ENCODE measurements at regions not wholly inside any gene's neighbourhood (a gene's known extent, or its start where the extent isn't known, plus 50 kb on each side); places are given as distances from the start of the nearest gene placed in this dataset.
A peak's percentile ranks its signal among the peaks of the same experiment; 100 is the strongest.

- ATAC-seq (no peak), DNase-seq (no peak)
- TF ChIP-seq, protein P1, sequence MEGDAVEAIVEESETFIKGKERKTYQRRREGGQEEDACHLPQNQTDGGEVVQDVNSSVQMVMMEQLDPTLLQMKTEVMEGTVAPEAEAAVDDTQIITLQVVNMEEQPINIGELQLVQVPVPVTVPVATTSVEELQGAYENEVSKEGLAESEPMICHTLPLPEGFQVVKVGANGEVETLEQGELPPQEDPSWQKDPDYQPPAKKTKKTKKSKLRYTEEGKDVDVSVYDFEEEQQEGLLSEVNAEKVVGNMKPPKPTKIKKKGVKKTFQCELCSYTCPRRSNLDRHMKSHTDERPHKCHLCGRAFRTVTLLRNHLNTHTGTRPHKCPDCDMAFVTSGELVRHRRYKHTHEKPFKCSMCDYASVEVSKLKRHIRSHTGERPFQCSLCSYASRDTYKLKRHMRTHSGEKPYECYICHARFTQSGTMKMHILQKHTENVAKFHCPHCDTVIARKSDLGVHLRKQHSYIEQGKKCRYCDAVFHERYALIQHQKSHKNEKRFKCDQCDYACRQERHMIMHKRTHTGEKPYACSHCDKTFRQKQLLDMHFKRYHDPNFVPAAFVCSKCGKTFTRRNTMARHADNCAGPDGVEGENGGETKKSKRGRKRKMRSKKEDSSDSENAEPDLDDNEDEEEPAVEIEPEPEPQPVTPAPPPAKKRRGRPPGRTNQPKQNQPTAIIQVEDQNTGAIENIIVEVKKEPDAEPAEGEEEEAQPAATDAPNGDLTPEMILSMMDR (IDR thresholded peaks at IDR 0.05) = no peak
- Histone ChIP-seq H3K36me3 (ENCODE audit: low read depth) (no peaks in the 10 kb centered on the region), H3K4me3 (no peak overlapping the region), H3K9me3 (peaks cover 5% of the 10 kb centered on the region), H3K4me1 (ENCODE audit: low read depth) (no peaks in the 10 kb centered on the region)
- intact Hi-C loops (cut with DNase I, micrococcal nuclease) = no loop called here
Observed at GRCh38 chr20:37636212-37636975, 57.4 kb upstream of the CTNNBL1 start.

GRCh38 chr20:37630993-37631392 is 62.8 kb upstream of the CTNNBL1 start:
- Histone ChIP-seq H3K4me1 (ENCODE audit: low read depth) (no peaks in the 10 kb centered on the region), H3K4me3 (no peak overlapping the region), H3K9me3 (peaks cover 5% of the 10 kb centered on the region), H3K36me3 (ENCODE audit: low read depth) (no peaks in the 10 kb centered on the region)
- ATAC-seq = no peak
- TF ChIP-seq, protein P1 (IDR thresholded peaks at IDR 0.05) = no peak
- intact Hi-C loops (cut with DNase I, micrococcal nuclease) = no loop called here
- DNase-seq = no peak

- Histone ChIP-seq H3K36me3 (ENCODE audit: low read depth) (no peaks in the 10 kb centered on the region), H3K4me3 (no peak overlapping the region), H3K9me3 (no peaks in the 10 kb centered on the region), H3K4me1 (ENCODE audit: low read depth) (no peaks in the 10 kb centered on the region)
- intact Hi-C loops (cut with DNase I, micrococcal nuclease) = no loop called here
- no peak for DNase-seq
- no peak for ATAC-seq
- TF ChIP-seq, protein P1 (IDR thresholded peaks at IDR 0.05) = no peak
Observed at GRCh38 chr20:37630166-37630565, 63.7 kb upstream of the CTNNBL1 start.

GRCh38 chr20:37627767-37628130 is 66.1 kb upstream of the CTNNBL1 start:
- no peaks in the 10 kb centered on the region for H3K9me3 ChIP-seq
- no peaks in the 10 kb centered on the region for H3K36me3 ChIP-seq (ENCODE audit: low read depth)
- TF ChIP-seq, protein P1 (IDR thresholded peaks at IDR 0.05) = no peak
- DNase-seq (no peak), ATAC-seq (no peak)
- intact Hi-C loops (cut with DNase I, micrococcal nuclease) = no loop called here
- H3K4me3 ChIP-seq = no peak overlapping the region
- no peaks in the 10 kb centered on the region for H3K4me1 ChIP-seq (ENCODE audit: low read depth)

DNA sequence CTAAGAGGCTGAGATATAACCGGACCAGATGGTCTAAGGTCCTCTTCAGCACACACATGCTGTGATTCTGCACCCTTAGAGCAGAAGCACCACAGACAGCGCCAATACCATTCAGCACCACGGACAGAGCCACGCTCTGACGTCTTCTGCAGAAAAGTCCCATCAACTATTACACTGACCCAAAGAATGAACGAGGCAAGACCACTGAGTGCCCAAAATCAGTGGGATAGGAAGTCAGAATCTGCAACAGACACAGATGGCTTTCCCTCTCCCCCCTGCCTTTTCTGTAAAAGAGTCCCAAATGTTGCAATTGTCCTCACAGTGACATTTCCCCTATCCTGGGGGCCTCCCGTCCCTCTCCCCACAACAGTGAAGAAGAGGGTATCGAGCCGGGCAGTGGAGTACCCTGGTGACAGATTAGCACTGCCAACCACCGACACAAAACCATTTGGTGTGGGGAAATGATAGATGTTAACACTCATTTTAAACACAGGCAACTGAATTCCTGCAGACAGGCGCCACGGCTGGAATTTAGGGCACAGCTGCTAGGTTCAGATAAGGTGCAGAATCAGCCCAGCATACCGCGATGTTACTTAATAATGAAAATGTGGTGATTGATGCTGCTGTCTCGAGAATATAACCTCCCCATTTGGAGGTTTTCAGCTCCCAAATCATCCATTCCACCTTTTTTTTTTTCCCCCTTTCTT is 66.6 kb upstream of the CTNNBL1 start:
- no peaks in the 10 kb centered on the region for H3K36me3 ChIP-seq (ENCODE audit: low read depth)
- ATAC-seq (peak; percentile 44), DNase-seq (peak in 2 of 3 donors; percentile 51 to 66)
- intact Hi-C loops (cut with DNase I, micrococcal nuclease) = no loop called here
- no peaks in the 10 kb centered on the region for H3K4me1 ChIP-seq (ENCODE audit: low read depth)
- TF ChIP-seq, protein P1 (IDR thresholded peaks at IDR 0.05) = no peak
- H3K4me3 ChIP-seq = no peak overlapping the region
- no peaks in the 10 kb centered on the region for H3K9me3 ChIP-seq

All from mucosa of descending colon (tissue), 3 donors.